Activated T-cell treated with anti-CD3 and anti-CD28 coated beads, Interleukin-2, amount 50 U/mL, for 4 hours (primary cell): ENCODE measurements at regions not wholly inside any gene's neighbourhood (a gene's known extent, or its start where the extent isn't known, plus 50 kb on each side); places are given as distances from the start of the nearest gene placed in this dataset.
"Not testable (repeated sequence)": the region's sequence is repeated elsewhere in the genome, so short reads cannot be mapped to it uniquely, and the experiment has no call there.

Experiments
- ATAC-seq, 2 donors: fragments of 200-7000 bp; cut with Tn5 transposase; one replicate each; pipeline ENCODE4 v1.10.0; 2021
- DNase-seq: peaks from one replicate; pipeline ENCODE4 v3.0.0-alpha.2; 2020
- H3K27me3 Mint-ChIP-seq: one replicate; pipeline ENCODE4 v1.8.0; 2021; ENCODE audit warnings: low read depth, mixed read lengths
- H3K36me3 Mint-ChIP-seq: one replicate; pipeline ENCODE4 v1.8.0; 2022; ENCODE audit warnings: mixed read lengths; ENCODE audit not compliant: insufficient read depth
- H3K4me1 Mint-ChIP-seq: one replicate; pipeline ENCODE4 v1.8.0; 2021; ENCODE audit warnings: low read depth, mixed read lengths
- H3K4me3 Mint-ChIP-seq: one replicate; pipeline ENCODE4 v1.8.0; 2021; ENCODE audit warnings: mild to moderate bottlenecking, moderate library complexity, mixed read lengths
- H3K9me3 Mint-ChIP-seq: one replicate; pipeline ENCODE4 v1.8.0; 2021; ENCODE audit warnings: mixed read lengths

- no peak overlapping the region for H3K4me3 Mint-ChIP-seq
- no peak for ATAC-seq
- no peaks in the 10 kb centered on the region for H3K36me3 Mint-ChIP-seq
- no peak for DNase-seq
- no peaks in the 10 kb centered on the region for H3K4me1 Mint-ChIP-seq
- no peaks in the 10 kb centered on the region for H3K27me3 Mint-ChIP-seq
- peaks cover 13% of the 10 kb centered on the region for H3K9me3 Mint-ChIP-seq
Observed at GRCh38 chr20:39968495-39968894, 720.5 kb downstream of the MAFB start.

- ATAC-seq (no peak), DNase-seq (no peak)
- Mint-ChIP-seq H3K4me1 (no peaks in the 10 kb centered on the region), H3K27me3 (no peaks in the 10 kb centered on the region), H3K36me3 (no peaks in the 10 kb centered on the region), H3K4me3 (no peak overlapping the region), H3K9me3 (peaks cover 13% of the 10 kb centered on the region)
Observed at GRCh38 chr20:39967806-39968205, 721.2 kb downstream of the MAFB start.

GRCh38 chr20:39961637-39962244 is 727.3 kb downstream of the MAFB start:
- H3K4me1 Mint-ChIP-seq: no peaks in the 10 kb centered on the region
- H3K9me3 Mint-ChIP-seq: peaks cover under 1% of the 10 kb centered on the region
- H3K27me3 Mint-ChIP-seq: no peaks in the 10 kb centered on the region
- H3K4me3 Mint-ChIP-seq: no peak overlapping the region
- ATAC-seq (no peak), DNase-seq (no peak)
- H3K36me3 Mint-ChIP-seq: no peaks in the 10 kb centered on the region

GRCh38 chr20:39960522-39961428 is 728.3 kb downstream of the MAFB start:
- no peaks in the 10 kb centered on the region for H3K36me3 Mint-ChIP-seq
- DNase-seq (no peak), ATAC-seq (no peak)
- no peak overlapping the region for H3K4me3 Mint-ChIP-seq
- no peaks in the 10 kb centered on the region for H3K27me3 Mint-ChIP-seq
- H3K9me3 Mint-ChIP-seq: no peaks in the 10 kb centered on the region
- H3K4me1 Mint-ChIP-seq: no peaks in the 10 kb centered on the region

GRCh38 chr20:39957911-39958310 is 731.1 kb downstream of the MAFB start:
- ATAC-seq, H3K4me3 Mint-ChIP-seq, H3K9me3 Mint-ChIP-seq, H3K36me3 Mint-ChIP-seq, H3K4me1 Mint-ChIP-seq, DNase-seq, H3K27me3 Mint-ChIP-seq: not testable (repeated sequence)

GRCh38 chr20:39954621-39955020 is 734.4 kb downstream of the MAFB start:
- DNase-seq (no peak), ATAC-seq (no peak)
- H3K9me3 Mint-ChIP-seq: no peaks in the 10 kb centered on the region
- no peaks in the 10 kb centered on the region for H3K4me1 Mint-ChIP-seq
- H3K4me3 Mint-ChIP-seq: no peak overlapping the region
- no peaks in the 10 kb centered on the region for H3K27me3 Mint-ChIP-seq
- H3K36me3 Mint-ChIP-seq: no peaks in the 10 kb centered on the region

- no peak for ATAC-seq
- no peak overlapping the region for H3K4me3 Mint-ChIP-seq
Observed at GRCh38 chr20:39946931-39947330, 742.1 kb downstream of the MAFB start.

GRCh38 chr20:39946053-39946810 is 742.8 kb downstream of the MAFB start:
- no peaks in the 10 kb centered on the region for H3K9me3 Mint-ChIP-seq
- peaks cover 1% of the 10 kb centered on the region for H3K27me3 Mint-ChIP-seq
- ATAC-seq (no peak), DNase-seq (no peak)
- no peaks in the 10 kb centered on the region for H3K36me3 Mint-ChIP-seq
- no peak overlapping the region for H3K4me3 Mint-ChIP-seq
- no peaks in the 10 kb centered on the region for H3K4me1 Mint-ChIP-seq

More at GRCh38 chr20:39946931-39947330, 742.1 kb downstream of the MAFB start:
- Mint-ChIP-seq H3K9me3 (no peaks in the 10 kb centered on the region), H3K27me3 (peaks cover 1% of the 10 kb centered on the region), H3K4me1 (no peaks in the 10 kb centered on the region), H3K36me3 (no peaks in the 10 kb centered on the region)
- no peak for DNase-seq

- H3K36me3 Mint-ChIP-seq: no peaks in the 10 kb centered on the region
- H3K9me3 Mint-ChIP-seq: no peaks in the 10 kb centered on the region
- H3K27me3 Mint-ChIP-seq: peaks cover 1% of the 10 kb centered on the region
- no peaks in the 10 kb centered on the region for H3K4me1 Mint-ChIP-seq
- H3K4me3 Mint-ChIP-seq: no peak overlapping the region
- ATAC-seq: no peak
- DNase-seq: no peak
Observed at GRCh38 chr20:39944861-39945260, 744.2 kb downstream of the MAFB start.

GRCh38 chr20:39943336-39943735 is 745.7 kb downstream of the MAFB start:
- Mint-ChIP-seq H3K36me3 (no peaks in the 10 kb centered on the region), H3K27me3 (no peaks in the 10 kb centered on the region), H3K4me3 (no peak overlapping the region), H3K9me3 (no peaks in the 10 kb centered on the region), H3K4me1 (no peaks in the 10 kb centered on the region)
- no peak for ATAC-seq
- no peak for DNase-seq

GRCh38 chr20:39941245-39941644 is 747.8 kb downstream of the MAFB start:
- no peaks in the 10 kb centered on the region for H3K4me1 Mint-ChIP-seq
- ATAC-seq: no peak
- no peaks in the 10 kb centered on the region for H3K27me3 Mint-ChIP-seq
- no peaks in the 10 kb centered on the region for H3K9me3 Mint-ChIP-seq
- H3K36me3 Mint-ChIP-seq: no peaks in the 10 kb centered on the region
- DNase-seq: no peak
- H3K4me3 Mint-ChIP-seq: no peak overlapping the region

- DNase-seq (no peak), ATAC-seq (no peak)
- Mint-ChIP-seq H3K4me1 (no peaks in the 10 kb centered on the region), H3K9me3 (no peaks in the 10 kb centered on the region), H3K27me3 (no peaks in the 10 kb centered on the region), H3K36me3 (no peaks in the 10 kb centered on the region), H3K4me3 (no peak overlapping the region)
Observed at GRCh38 chr20:39939241-39939865, 749.7 kb downstream of the MAFB start.

- H3K4me1 Mint-ChIP-seq: no peaks in the 10 kb centered on the region
- no peaks in the 10 kb centered on the region for H3K9me3 Mint-ChIP-seq
- H3K36me3 Mint-ChIP-seq: no peaks in the 10 kb centered on the region
- H3K4me3 Mint-ChIP-seq: no peak overlapping the region
- ATAC-seq (no peak), DNase-seq (no peak)
- H3K27me3 Mint-ChIP-seq: no peaks in the 10 kb centered on the region
Observed at GRCh38 chr20:39936401-39936800, 752.6 kb downstream of the MAFB start.

- H3K4me3 Mint-ChIP-seq: no peak overlapping the region
- no peak for DNase-seq
- H3K36me3 Mint-ChIP-seq: no peaks in the 10 kb centered on the region
- no peaks in the 10 kb centered on the region for H3K9me3 Mint-ChIP-seq
- H3K27me3 Mint-ChIP-seq: no peaks in the 10 kb centered on the region
- H3K4me1 Mint-ChIP-seq: no peaks in the 10 kb centered on the region
- ATAC-seq: no peak
Observed at GRCh38 chr20:39935901-39936300, 753.1 kb downstream of the MAFB start.
